Activated naive CD8-positive, alpha-beta T cell treated with anti-CD3 and anti-CD28 coated beads, Interleukin-2, amount 10 ng/mL, durations not matched to agents 7 days and 5 days (primary cell): ENCODE measurements at regions not wholly inside any gene's neighbourhood (a gene's known extent, or its start where the extent isn't known, plus 50 kb on each side); places are given as distances from the start of the nearest gene placed in this dataset.

Experiments
- ATAC-seq: fragments of 150-1000 bp; cut with Tn5 transposase; one replicate; pipeline ENCODE4 v1.10.0; 2021; ENCODE audit warnings: low read depth, moderate library complexity
- POLR2A ChIA-PET: fragments of 350-600 bp; sonication (Branson Sonifier 250); formaldehyde crosslinking; loops from one replicate; lab custom pipeline; 2021; ENCODE audit warnings: antibody characterized with exemption; lab: Charles Lee
- DNase-seq: peaks from one replicate; pipeline ENCODE4 v3.0.0; 2021
- H3K27ac Mint-ChIP-seq: one replicate; pipeline ENCODE4 v1.8.0; 2022; ENCODE audit warnings: mild to moderate bottlenecking, mixed read lengths
- H3K27me3 Mint-ChIP-seq: one replicate; pipeline ENCODE4 v1.8.0; 2022; ENCODE audit warnings: mild to moderate bottlenecking, moderate library complexity, mixed read lengths
- H3K36me3 Mint-ChIP-seq: one replicate; pipeline ENCODE4 v1.8.0; 2021; ENCODE audit warnings: mild to moderate bottlenecking, mixed read lengths
- H3K4me1 Mint-ChIP-seq: one replicate; pipeline ENCODE4 v1.8.0; 2021; ENCODE audit warnings: mixed read lengths
- H3K4me3 Mint-ChIP-seq: one replicate; pipeline ENCODE4 v1.8.0; 2022; ENCODE audit warnings: mild to moderate bottlenecking, moderate library complexity, mixed read lengths
- H3K9me3 Mint-ChIP-seq: one replicate; pipeline ENCODE4 v1.8.0; 2021; ENCODE audit warnings: mixed read lengths

DNA sequence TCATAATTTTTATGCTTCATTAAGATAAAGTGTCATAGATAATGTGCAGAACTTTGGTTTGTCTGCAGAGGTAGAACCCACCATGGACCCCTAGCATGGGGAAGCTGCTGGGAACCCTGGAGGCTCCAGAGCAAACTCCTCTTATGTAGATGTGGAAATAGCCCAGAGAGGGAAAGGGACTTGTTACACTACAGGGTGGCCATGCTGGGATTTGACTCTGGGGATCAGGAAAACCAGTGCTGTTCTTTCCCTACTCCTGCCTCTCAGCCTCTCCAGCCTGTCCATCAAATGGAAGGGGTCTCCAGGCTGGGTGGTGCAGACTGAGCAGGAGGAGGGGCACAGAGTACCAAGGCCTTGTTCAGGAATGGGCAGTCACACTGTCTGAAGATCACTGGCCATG lies 54.2 kb downstream of the MSX1 start:
- peaks cover 9% of the 10 kb centered on the region for H3K27me3 Mint-ChIP-seq
- POLR2A ChIA-PET = interaction anchor here (0.5 kb wide), 1 partner anchor 21 kb away, joined by 5 read pairs; no protein-coding TSS in a partner anchor
- peaks cover 3% of the 10 kb centered on the region for H3K9me3 Mint-ChIP-seq
- H3K4me1 Mint-ChIP-seq = peaks cover 1% of the 10 kb centered on the region
- no peak overlapping the region for H3K4me3 Mint-ChIP-seq
- DNase-seq (no peak), ATAC-seq (no peak)
- H3K36me3 Mint-ChIP-seq = no peaks in the 10 kb centered on the region
- H3K27ac Mint-ChIP-seq = no peak overlapping the region

DNA sequence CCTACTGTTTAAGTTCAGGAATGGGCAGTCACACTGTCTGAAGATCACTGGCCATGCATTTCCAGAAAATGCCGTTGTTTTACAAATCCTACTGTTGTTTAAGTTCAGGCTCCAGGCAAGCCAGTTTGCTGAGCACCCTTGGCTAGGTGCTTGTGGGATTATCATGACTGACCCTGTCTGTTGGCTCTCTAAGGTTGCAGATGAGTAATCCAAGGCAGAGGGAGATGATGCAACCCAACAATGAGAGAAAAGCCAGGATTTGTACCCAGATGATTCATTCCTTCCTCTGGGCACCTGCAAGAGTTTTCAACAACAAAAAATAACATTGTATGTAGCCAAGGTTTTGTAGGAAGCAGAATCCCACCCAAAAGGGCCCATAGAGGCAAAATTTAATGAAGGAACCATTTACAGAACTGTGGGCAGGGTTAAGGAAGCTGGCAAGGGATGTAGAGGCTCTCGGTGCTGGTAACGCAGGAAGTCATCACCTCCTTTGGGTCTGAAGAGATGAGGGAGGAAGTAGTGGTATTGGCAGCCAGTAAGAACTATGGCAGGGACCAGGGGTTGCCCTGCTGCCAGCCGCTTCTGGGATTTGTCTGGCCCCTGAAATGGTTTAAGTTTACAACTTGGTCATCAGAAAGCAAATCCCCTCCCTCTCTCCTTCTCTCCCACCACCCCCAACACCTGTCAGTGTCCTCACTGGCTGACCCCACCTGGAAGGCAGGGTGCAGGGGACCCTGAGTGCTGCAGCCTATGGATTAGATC lies 54.8 kb downstream of the MSX1 start:
- peaks cover 3% of the 10 kb centered on the region for H3K9me3 Mint-ChIP-seq
- peaks cover 1% of the 10 kb centered on the region for H3K4me1 Mint-ChIP-seq
- H3K4me3 Mint-ChIP-seq = no peak overlapping the region
- H3K36me3 Mint-ChIP-seq = no peaks in the 10 kb centered on the region
- POLR2A ChIA-PET = no interaction called here
- DNase-seq (no peak), ATAC-seq (no peak)
- H3K27me3 Mint-ChIP-seq = peaks cover 9% of the 10 kb centered on the region
- no peak overlapping the region for H3K27ac Mint-ChIP-seq

DNA sequence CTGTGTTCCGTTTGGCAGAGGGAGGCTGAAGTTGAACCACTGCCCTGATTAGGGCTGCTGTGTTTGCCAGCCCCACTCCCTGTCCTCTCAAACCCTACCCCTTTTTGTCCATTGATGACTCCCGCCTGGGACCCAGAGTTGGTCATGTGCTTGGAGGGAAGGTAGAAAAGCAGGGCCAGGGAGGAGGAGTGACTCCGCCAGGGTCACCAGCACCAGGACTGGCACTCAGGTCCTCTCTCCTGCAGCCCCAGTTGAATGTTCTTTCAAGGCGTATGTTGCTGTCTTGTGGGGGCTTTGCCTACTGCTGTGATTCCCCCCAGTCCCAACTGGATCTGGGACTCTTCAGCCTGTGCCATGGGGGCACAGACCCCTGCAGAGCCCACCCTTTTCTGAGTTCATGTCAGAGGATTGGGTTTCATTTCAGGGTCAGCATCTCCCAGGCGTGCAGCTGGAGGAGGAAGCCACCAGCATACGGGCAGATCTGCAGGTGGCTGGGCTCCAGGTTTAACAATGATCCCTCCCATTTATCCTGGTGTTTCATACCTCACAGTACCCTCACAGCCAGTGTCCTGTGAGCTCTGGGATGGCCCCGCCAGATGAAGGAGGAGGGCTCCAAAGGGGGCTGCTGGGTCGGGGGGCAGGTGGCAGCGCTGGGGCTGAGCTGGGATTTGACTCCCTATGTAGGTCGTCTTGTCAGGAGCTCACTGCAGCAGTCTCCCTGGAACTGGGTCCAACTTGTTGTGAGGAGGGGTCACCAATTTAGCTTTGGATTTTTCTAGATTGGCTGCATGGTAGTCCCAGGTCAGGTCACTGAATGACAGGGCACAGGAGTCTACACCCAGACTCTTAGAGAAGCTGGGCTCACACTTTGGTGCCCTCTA lies 55.7 kb downstream of the MSX1 start:
- no peak for ATAC-seq
- no peak for DNase-seq
- Mint-ChIP-seq H3K4me3 (no peak overlapping the region), H3K9me3 (peaks cover 3% of the 10 kb centered on the region), H3K36me3 (no peaks in the 10 kb centered on the region), H3K27ac (no peak overlapping the region), H3K4me1 (peaks cover 1% of the 10 kb centered on the region), H3K27me3 (peaks cover 7% of the 10 kb centered on the region)
- POLR2A ChIA-PET = no interaction called here

DNA sequence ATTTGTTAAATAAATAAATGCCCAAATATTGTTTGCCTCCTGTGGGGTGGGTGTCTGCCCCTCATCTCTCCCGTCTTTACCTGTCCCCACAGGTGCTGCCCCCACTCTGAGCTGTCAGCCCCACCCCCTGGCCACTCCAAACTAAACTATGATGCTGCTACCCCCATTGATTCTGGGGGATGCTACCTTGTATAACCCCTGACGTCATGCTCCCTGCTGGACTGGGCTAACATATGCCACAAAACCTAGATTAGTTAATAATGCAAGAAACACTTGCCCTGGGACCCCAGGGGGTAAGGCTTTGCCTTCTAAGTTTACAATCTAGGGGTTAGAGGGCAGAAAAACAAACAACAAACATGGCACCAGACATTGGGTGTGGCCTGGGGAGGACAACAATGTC lies 58.6 kb downstream of the MSX1 start:
- H3K36me3 Mint-ChIP-seq = no peaks in the 10 kb centered on the region
- no peak overlapping the region for H3K4me3 Mint-ChIP-seq
- DNase-seq (no peak), ATAC-seq (no peak)
- peaks cover 19% of the 10 kb centered on the region for H3K4me1 Mint-ChIP-seq
- POLR2A ChIA-PET = no interaction called here
- peaks cover 12% of the 10 kb centered on the region for H3K27me3 Mint-ChIP-seq
- no peak overlapping the region for H3K27ac Mint-ChIP-seq
- H3K9me3 Mint-ChIP-seq = peaks cover 5% of the 10 kb centered on the region

DNA sequence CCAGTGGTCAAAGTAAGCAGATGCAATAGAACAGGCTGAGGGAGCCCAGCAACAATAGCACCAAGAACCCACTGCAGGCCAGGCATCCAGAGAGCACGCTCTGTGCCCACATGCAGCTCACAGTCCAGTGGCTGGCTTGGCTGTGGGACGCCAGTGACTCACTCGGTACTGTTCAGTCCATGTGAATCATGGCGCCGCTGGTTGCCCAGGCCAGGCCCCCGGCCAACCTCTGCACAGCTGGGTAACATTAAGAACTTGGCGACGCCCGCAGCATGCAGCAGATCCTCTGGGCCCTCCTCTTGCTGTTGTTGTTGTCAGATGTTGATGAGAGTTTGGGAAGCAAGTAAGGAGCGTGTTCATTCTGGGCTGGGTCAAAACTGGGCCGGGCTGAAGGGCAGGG lies 60.5 kb downstream of the MSX1 start:
- H3K27me3 Mint-ChIP-seq = peaks cover 12% of the 10 kb centered on the region
- H3K4me3 Mint-ChIP-seq = no peak overlapping the region
- DNase-seq = no peak
- ATAC-seq = no peak
- peaks cover 6% of the 10 kb centered on the region for H3K9me3 Mint-ChIP-seq
- H3K36me3 Mint-ChIP-seq = peaks cover under 1% of the 10 kb centered on the region
- POLR2A ChIA-PET = no interaction called here
- peaks cover 18% of the 10 kb centered on the region for H3K4me1 Mint-ChIP-seq
- H3K27ac Mint-ChIP-seq = no peak overlapping the region

DNA sequence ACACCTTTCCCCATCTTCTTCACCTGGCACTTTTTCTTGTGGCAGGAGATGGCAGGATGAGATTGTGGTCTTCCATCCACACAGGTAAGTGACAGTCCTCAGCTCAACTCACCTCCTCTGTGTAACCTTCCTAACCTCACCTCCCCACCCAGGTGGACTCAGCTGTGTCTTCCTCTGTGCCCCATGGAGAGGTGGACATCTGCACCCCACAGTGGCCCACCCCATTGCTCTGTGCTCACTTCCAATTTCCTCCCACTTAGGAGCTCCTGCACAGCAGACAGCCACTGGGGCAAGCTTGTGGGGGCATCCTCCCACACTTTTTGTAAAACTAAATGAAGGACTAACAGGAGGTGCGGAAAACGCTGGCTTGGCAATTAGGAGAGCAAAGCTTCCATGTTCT lies 61.6 kb downstream of the MSX1 start:
- Mint-ChIP-seq H3K4me3 (no peak overlapping the region), H3K9me3 (peaks cover 7% of the 10 kb centered on the region), H3K27me3 (peaks cover 16% of the 10 kb centered on the region), H3K4me1 (peaks cover 18% of the 10 kb centered on the region), H3K27ac (no peak overlapping the region), H3K36me3 (peaks cover 1% of the 10 kb centered on the region)
- POLR2A ChIA-PET = no interaction called here
- DNase-seq (no peak), ATAC-seq (no peak)

DNA sequence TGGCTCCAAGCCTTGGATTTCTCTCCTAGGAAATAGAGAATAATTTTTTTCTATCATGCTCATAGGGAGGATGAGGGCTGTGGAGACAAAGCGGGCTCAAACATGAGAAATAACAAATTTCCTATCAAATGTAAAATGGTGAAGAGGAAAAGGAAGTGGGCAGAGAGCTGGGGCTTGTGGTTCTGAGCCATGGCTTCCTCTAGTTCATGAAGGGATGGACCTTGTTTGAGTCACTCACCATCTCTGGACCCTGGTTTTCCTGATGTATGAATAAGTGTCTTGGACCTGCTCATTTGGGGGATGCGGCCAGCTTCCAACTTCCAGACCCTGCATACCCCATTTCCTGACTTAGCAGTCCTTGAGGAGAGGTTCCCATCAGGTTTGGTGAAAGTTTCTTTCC lies 63.0 kb downstream of the MSX1 start:
- peak overlapping the region; percentile 45 for H3K4me3 Mint-ChIP-seq
- ATAC-seq = peak; percentile 73
- H3K9me3 Mint-ChIP-seq = peaks cover 12% of the 10 kb centered on the region
- DNase-seq = no peak
- H3K27ac Mint-ChIP-seq = no peak overlapping the region
- H3K4me1 Mint-ChIP-seq = peaks cover 18% of the 10 kb centered on the region
- POLR2A ChIA-PET = no interaction called here
- peaks cover 22% of the 10 kb centered on the region for H3K27me3 Mint-ChIP-seq
- H3K36me3 Mint-ChIP-seq = peaks cover 1% of the 10 kb centered on the region

DNA sequence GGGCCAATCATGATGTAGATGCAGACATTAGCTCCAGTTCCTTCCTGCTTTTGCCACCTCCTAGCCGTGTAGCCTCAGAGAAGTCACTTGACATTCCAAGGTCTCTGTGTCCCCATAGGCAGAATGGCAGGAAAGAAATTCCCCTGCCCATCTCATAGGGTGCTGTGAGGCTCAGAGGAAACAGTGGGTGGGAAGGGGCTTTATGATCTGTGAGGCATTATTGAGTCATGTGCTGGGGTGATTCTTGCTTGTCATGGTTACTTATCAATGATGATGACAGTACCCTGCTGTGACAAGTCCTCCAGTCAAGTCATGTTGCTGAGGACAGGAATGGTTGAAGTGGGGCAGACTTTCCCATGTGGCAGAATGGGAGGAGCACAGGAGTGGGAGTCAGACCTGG lies 63.7 kb downstream of the MSX1 start:
- DNase-seq (no peak), ATAC-seq (no peak)
- H3K4me1 Mint-ChIP-seq = peaks cover 18% of the 10 kb centered on the region
- no peak overlapping the region for H3K4me3 Mint-ChIP-seq
- H3K36me3 Mint-ChIP-seq = peaks cover 1% of the 10 kb centered on the region
- no peak overlapping the region for H3K27ac Mint-ChIP-seq
- H3K27me3 Mint-ChIP-seq = peaks cover 22% of the 10 kb centered on the region
- H3K9me3 Mint-ChIP-seq = peaks cover 9% of the 10 kb centered on the region
- POLR2A ChIA-PET = no interaction called here

DNA sequence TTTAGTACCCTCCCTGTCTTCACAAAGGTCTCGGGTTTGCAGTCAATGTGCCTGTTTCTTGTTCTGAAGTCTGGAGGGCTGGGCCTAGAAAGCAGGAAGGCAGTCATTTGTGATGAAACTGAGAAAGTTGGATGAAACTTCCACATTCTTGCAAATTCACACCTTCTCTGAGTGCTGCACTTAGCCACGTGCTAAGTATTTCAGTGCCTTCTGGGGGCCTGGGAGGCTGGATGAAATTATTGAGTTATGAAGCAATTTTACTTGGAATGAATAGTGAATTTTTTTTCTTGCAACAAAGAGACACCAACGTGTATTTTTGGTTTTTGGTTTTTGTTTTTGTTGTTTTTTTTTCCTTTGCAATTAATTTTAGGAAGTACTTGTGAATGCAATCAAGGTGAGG lies 71.2 kb downstream of the MSX1 start:
- H3K9me3 Mint-ChIP-seq = peaks cover 9% of the 10 kb centered on the region
- H3K36me3 Mint-ChIP-seq = no peaks in the 10 kb centered on the region
- peaks cover 19% of the 10 kb centered on the region for H3K27me3 Mint-ChIP-seq
- H3K4me1 Mint-ChIP-seq = no peaks in the 10 kb centered on the region
- no peak overlapping the region for H3K27ac Mint-ChIP-seq
- DNase-seq = no peak
- POLR2A ChIA-PET = no interaction called here
- no peak for ATAC-seq
- H3K4me3 Mint-ChIP-seq = no peak overlapping the region

DNA sequence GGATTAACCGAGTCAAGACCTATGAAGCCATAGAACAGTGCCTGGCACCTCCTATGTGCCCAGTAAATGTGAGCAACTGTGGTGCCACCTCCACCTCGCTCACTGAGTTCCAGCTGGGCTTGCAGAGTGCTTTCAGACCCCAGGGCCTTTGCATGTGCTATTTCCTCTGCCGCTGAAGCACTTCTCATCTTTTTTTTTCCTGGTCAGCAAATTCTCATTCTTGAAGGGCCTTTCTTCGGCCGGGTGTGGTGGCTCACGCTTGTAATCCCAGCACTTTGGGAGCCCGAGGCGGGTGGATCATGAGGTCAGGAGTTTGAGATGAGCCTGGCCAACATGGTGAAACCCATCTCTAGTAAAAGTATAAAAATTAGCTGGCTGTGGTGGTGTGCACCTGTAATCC lies 76.5 kb downstream of the MSX1 start:
- POLR2A ChIA-PET = no interaction called here
- Mint-ChIP-seq H3K4me3 (no peak overlapping the region), H3K36me3 (no peaks in the 10 kb centered on the region), H3K9me3 (peaks cover 7% of the 10 kb centered on the region), H3K4me1 (no peaks in the 10 kb centered on the region), H3K27me3 (peaks cover 4% of the 10 kb centered on the region), H3K27ac (no peak overlapping the region)
- ATAC-seq (no peak), DNase-seq (no peak)

DNA sequence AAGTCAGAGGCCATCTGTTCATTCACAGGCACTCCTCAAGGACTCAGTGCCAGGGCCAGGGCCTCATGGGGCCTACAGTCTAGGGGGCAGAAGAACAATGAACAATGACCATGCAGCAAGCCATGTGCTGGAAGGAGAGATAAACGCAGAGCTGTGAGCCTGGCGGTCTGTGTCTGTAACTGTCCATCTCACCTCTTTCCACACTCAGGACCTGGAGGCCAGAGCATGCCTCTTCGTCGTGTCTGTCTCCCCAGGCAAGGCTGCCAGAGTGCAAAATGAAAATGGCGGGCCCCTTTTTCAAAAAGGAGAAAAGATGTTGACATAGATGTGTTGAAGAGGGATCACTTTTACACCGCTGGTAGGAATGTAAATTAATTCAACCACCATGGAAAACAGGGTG lies 78.5 kb downstream of the MSX1 start:
- H3K27me3 Mint-ChIP-seq = peaks cover 4% of the 10 kb centered on the region
- ATAC-seq = no peak
- H3K4me1 Mint-ChIP-seq = peaks cover 2% of the 10 kb centered on the region
- POLR2A ChIA-PET = no interaction called here
- no peaks in the 10 kb centered on the region for H3K36me3 Mint-ChIP-seq
- H3K27ac Mint-ChIP-seq = no peak overlapping the region
- H3K4me3 Mint-ChIP-seq = no peak overlapping the region
- DNase-seq = no peak
- peaks cover 7% of the 10 kb centered on the region for H3K9me3 Mint-ChIP-seq

DNA sequence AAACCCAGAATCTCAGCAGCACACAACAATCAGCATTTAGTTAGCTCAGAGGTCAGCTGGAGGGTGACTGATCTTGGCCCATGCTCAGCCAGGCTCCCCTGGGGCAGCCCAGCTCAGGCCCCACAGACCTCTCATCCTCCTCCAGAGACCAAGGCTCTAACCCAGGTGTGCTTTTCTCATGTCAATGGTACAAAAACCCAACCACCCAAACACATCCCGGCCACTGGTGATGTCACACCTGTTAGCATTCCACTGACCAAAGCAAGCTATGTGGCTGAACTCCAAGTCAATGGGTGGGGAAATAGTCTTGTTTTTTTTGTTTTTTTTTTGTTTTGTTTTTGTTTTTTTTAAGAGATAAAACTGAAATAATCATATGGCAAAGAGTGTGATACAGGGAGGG lies 77.5 kb downstream of the CYTL1 start:
- ATAC-seq (no peak), DNase-seq (no peak)
- POLR2A ChIA-PET = no interaction called here
- peaks cover 5% of the 10 kb centered on the region for H3K9me3 Mint-ChIP-seq
- no peak overlapping the region for H3K27ac Mint-ChIP-seq
- no peak overlapping the region for H3K4me3 Mint-ChIP-seq
- H3K36me3 Mint-ChIP-seq = no peaks in the 10 kb centered on the region
- H3K4me1 Mint-ChIP-seq = peaks cover 13% of the 10 kb centered on the region
- H3K27me3 Mint-ChIP-seq = peaks cover 4% of the 10 kb centered on the region

DNA sequence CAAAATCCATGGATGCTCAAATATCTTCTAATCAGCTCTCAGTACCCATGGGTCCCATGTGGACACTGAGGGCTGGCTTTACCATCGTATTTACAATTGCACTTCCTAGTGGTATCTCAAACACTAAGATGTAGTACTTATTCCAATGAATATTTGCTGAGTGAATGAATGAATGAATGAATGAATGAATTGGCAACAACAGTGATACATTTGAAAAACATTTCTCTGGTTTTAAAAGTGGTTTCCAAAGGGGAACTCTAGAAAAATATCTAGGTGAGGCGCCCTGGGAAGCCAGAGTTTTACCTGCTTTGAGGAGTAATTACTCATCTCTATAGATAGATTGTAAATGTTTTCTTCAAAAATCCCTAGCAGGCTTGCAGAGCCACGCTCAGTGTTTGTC lies 76.6 kb downstream of the CYTL1 start:
- H3K36me3 Mint-ChIP-seq = no peaks in the 10 kb centered on the region
- peaks cover 13% of the 10 kb centered on the region for H3K4me1 Mint-ChIP-seq
- DNase-seq (no peak), ATAC-seq (no peak)
- peaks cover 4% of the 10 kb centered on the region for H3K27me3 Mint-ChIP-seq
- H3K4me3 Mint-ChIP-seq = no peak overlapping the region
- no peak overlapping the region for H3K27ac Mint-ChIP-seq
- peaks cover 2% of the 10 kb centered on the region for H3K9me3 Mint-ChIP-seq
- POLR2A ChIA-PET = no interaction called here

DNA sequence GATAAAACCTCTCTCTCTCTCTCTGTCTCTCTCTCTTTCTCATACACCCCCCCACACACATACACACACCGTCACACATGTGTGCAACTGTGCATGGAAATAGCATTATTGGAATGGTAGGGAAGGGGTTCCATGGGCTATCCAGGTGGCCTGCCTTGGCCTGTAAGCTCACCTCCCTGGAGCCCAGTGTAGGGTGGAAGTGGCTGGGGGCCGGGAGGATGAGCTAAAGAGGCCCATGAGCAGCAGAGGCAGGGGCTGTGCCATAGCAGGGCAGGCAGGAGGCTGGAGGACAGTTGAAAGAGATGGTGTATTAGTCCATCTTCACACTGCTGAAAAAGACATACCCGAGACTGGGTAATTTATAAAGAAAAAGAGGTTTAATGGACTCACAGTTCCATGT lies 74.2 kb downstream of the CYTL1 start:
- no peak overlapping the region for H3K4me3 Mint-ChIP-seq
- H3K27me3 Mint-ChIP-seq = peaks cover 4% of the 10 kb centered on the region
- DNase-seq (no peak), ATAC-seq (no peak)
- H3K9me3 Mint-ChIP-seq = no peaks in the 10 kb centered on the region
- H3K27ac Mint-ChIP-seq = no peak overlapping the region
- H3K36me3 Mint-ChIP-seq = no peaks in the 10 kb centered on the region
- POLR2A ChIA-PET = no interaction called here
- H3K4me1 Mint-ChIP-seq = peaks cover 13% of the 10 kb centered on the region
